ENCODE measurements at regions not wholly inside any gene's neighbourhood (a gene's known extent, or its start where the extent isn't known, plus 50 kb on each side); places are given as distances from the start of the nearest gene placed in this dataset.
"Not testable (repeated sequence)": the region's sequence is repeated elsewhere in the genome, so short reads cannot be mapped to it uniquely, and the experiment has no call there.

DNA sequence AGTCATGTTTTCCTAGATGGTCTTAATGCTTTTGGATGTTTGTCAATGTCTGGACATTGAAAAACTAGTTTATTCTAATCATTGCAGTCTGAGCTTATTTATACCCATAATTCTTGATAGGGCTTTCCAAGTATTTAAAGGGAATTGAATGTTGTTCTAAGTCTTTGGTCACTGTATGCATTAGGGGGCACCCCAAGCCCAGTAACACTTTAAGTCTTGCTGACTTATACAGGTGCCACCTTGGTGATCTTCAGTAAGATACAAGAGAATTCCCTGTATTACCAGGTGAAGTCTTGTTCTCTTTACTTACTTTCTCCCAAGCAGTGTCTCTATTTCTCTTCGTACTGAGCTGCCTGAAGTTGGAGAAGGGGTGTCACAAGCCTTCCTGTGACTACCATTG, 250.1 kb upstream of the OR4C13 start:
- TF ChIP-seq, protein P1, sequence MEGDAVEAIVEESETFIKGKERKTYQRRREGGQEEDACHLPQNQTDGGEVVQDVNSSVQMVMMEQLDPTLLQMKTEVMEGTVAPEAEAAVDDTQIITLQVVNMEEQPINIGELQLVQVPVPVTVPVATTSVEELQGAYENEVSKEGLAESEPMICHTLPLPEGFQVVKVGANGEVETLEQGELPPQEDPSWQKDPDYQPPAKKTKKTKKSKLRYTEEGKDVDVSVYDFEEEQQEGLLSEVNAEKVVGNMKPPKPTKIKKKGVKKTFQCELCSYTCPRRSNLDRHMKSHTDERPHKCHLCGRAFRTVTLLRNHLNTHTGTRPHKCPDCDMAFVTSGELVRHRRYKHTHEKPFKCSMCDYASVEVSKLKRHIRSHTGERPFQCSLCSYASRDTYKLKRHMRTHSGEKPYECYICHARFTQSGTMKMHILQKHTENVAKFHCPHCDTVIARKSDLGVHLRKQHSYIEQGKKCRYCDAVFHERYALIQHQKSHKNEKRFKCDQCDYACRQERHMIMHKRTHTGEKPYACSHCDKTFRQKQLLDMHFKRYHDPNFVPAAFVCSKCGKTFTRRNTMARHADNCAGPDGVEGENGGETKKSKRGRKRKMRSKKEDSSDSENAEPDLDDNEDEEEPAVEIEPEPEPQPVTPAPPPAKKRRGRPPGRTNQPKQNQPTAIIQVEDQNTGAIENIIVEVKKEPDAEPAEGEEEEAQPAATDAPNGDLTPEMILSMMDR (IDR thresholded peaks at IDR 0.05): not testable (repeated sequence)
- TF ChIP-seq, protein P2, sequence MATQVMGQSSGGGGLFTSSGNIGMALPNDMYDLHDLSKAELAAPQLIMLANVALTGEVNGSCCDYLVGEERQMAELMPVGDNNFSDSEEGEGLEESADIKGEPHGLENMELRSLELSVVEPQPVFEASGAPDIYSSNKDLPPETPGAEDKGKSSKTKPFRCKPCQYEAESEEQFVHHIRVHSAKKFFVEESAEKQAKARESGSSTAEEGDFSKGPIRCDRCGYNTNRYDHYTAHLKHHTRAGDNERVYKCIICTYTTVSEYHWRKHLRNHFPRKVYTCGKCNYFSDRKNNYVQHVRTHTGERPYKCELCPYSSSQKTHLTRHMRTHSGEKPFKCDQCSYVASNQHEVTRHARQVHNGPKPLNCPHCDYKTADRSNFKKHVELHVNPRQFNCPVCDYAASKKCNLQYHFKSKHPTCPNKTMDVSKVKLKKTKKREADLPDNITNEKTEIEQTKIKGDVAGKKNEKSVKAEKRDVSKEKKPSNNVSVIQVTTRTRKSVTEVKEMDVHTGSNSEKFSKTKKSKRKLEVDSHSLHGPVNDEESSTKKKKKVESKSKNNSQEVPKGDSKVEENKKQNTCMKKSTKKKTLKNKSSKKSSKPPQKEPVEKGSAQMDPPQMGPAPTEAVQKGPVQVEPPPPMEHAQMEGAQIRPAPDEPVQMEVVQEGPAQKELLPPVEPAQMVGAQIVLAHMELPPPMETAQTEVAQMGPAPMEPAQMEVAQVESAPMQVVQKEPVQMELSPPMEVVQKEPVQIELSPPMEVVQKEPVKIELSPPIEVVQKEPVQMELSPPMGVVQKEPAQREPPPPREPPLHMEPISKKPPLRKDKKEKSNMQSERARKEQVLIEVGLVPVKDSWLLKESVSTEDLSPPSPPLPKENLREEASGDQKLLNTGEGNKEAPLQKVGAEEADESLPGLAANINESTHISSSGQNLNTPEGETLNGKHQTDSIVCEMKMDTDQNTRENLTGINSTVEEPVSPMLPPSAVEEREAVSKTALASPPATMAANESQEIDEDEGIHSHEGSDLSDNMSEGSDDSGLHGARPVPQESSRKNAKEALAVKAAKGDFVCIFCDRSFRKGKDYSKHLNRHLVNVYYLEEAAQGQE (IDR thresholded peaks at IDR 0.05; ENCODE audit: insufficient read depth in 1 of 2, low read depth in 2 of 2, low read length in 1 of 2): not testable (repeated sequence)
- TF ChIP-seq POLR2AphosphoS5 (IDR thresholded peaks at IDR 0.05; ENCODE audit: low read depth, low read length); TCF7L2 (IDR thresholded peaks at IDR 0.05; ENCODE audit: low read depth, low read length); SIN3A (IDR thresholded peaks at IDR 0.05; ENCODE audit: borderline replicate concordance, insufficient read depth, low read depth, low read length): not testable (repeated sequence)
